AG09309 (cell line): ENCODE measurements at regions not wholly inside any gene's neighbourhood (a gene's known extent, or its start where the extent isn't known, plus 50 kb on each side); places are given as distances from the start of the nearest gene placed in this dataset.
A peak's percentile ranks its signal among the peaks of the same experiment; 100 is the strongest.

Experiments used
- DNase-seq: peaks from one replicate; pipeline ENCODE4 v3.0.0-alpha.2; 2010; ENCODE audit warnings: low read depth
- H3K4me3 ChIP-seq: 2 replicates; pipeline ENCODE4 v1.5.1; 2011; ENCODE audit warnings: mild to moderate bottlenecking, low read depth, low read length, moderate library complexity; ENCODE audit not compliant: control insufficient read depth
- CTCF ChIP-seq: IDR thresholded peaks from 2 replicates; pipeline ENCODE4 v1.5.1; 2011; ENCODE audit warnings: mild to moderate bottlenecking, low read depth, low read length, inconsistent platforms; ENCODE audit not compliant: insufficient read depth, control insufficient read depth; ENCODE audit errors: missing control alignments

GRCh38 chr11:130792772-130793171 is 123.5 kb downstream of the SNX19 start:
- no peak for TF ChIP-seq CTCF
- DNase-seq: no peak
- H3K4me3 ChIP-seq: no peak overlapping the region

DNA sequence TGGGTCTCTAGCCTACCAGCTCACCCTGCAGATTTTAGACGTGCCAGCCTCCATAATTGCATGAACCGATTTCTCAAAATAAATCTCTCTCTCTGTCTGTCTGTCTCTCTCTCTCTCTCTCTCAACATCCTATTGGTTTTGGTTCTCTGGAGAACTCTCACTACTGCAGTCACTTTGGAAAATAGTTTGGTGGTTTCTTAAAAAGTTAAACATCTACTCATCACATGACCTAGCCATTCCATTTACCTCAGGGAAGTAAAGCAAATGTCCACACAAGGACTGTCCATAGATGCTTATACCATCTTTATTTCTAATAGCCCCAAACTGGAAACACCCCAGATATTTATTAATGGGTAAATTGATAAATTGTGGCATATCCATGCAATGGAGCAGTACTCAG is 119.5 kb downstream of the SNX19 start:
- no peak overlapping the region for H3K4me3 ChIP-seq
- no peak for DNase-seq
- no peak for TF ChIP-seq CTCF

- no peak overlapping the region for H3K4me3 ChIP-seq
- peak; percentile 91 for DNase-seq
- TF ChIP-seq CTCF: no peak
These were observed 118.0 kb downstream of the SNX19 start for GRCh38 chr11:130798280-130798679.

- DNase-seq: no peak
These were observed 117.5 kb downstream of the SNX19 start for GRCh38 chr11:130798801-130799200.

DNA sequence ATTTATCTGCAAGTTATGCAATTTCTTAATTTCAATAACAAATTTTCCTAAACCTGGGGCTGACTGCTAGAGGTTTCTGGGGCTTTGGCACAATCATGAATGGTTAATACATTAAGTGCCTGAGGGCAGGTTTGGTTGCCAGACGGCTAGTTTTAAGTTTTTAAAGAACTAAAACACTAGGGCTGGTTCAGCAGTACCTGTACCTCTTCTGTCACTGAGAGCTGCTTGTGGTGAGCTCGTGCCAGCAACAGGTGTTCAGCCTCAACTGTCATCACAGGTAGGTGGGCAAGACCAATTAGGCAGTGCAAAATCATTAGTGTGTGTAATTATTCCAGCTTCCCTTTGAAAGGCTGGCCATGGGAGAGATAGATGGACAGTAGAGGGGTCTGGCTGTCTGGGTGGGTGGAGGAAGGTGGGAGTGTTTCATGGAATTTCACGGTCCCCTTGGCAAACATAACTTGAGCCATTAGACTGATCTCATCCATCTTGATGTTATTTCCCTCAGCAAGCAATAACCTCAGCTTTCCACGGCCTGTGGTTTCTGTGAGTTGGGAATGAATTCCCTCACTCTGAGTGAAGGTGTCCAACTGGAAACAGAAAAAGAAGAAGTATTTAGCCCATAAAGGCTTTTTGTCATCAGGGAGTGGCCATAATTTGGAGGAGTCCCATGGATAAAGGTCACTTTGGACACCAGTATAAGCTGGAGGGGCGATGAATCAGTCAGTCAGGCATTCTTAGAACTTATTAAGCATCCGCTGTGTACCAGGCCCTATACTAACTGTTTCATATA is 114.8 kb downstream of the SNX19 start:
- TF ChIP-seq CTCF: no peak
- no peak overlapping the region for H3K4me3 ChIP-seq

More at GRCh38 chr11:130798801-130799200, 117.5 kb downstream of the SNX19 start:
- H3K4me3 ChIP-seq: no peak overlapping the region
- no peak for TF ChIP-seq CTCF

DNA sequence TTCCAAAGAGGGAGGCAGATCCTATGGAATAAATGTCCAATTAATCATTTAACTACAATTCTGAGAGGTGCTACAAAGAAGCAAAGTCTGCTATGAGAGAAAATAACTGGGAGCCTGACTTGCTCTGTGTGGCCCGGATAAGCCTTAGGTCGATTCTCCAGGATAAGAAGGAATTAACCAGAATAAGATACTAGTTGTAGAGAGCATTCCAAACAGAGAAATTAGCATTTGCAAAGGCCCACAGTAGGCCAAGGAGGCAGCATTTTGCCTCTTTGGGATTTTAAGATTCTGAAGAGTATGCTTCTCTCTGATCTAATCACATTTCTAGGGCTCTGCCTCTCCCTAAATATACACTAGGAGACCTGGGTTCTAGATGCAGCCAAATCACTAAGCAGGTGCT is 113.7 kb downstream of the SNX19 start:
- no peak for TF ChIP-seq CTCF
- no peak overlapping the region for H3K4me3 ChIP-seq
- DNase-seq: no peak

More for the DNA sequence above, 114.8 kb downstream of the SNX19 start:
- DNase-seq: peak; percentile 66
